OCI-LY1 (cell line): ENCODE measurements at regions not wholly inside any gene's neighbourhood (a gene's known extent, or its start where the extent isn't known, plus 50 kb on each side); places are given as distances from the start of the nearest gene placed in this dataset.

Experiments
- CTCF ChIP-seq: fragments of 200-600 bp; sonication (generic), shearing (Covaris generic); IDR thresholded peaks from 2 replicates; pipeline ENCODE4 v1.5.1; 2017; ENCODE audit warnings: mild to moderate bottlenecking, antibody characterized with exemption, low read length, moderate library complexity, mixed read lengths
- EZH2 ChIP-seq: fragments of 200-600 bp; sonication (generic), shearing (Covaris generic); IDR thresholded peaks from 2 replicates; pipeline ENCODE4 v1.8.0; 2017; ENCODE audit warnings: borderline replicate concordance, mixed run types, mild to moderate bottlenecking, antibody characterized with exemption, low read length, moderate library complexity, mixed read lengths

- TF ChIP-seq CTCF, result no peak
- no peak for TF ChIP-seq EZH2
These were observed 513.2 kb upstream of the PTBP2 start for GRCh38 chr1:96208428-96208827.
